Erythroblast (primary cell): ENCODE measurements at regions not wholly inside any gene's neighbourhood (a gene's known extent, or its start where the extent isn't known, plus 50 kb on each side); places are given as distances from the start of the nearest gene placed in this dataset.

Experiments
- GATA1 ChIP-seq: IDR thresholded peaks from 2 replicates; pipeline ENCODE4 v1.6.1; 2011; ENCODE audit warnings: low read depth, mild to moderate bottlenecking, control low read depth, low read length, moderate library complexity
- POLR2A ChIP-seq: IDR thresholded peaks from 2 replicates; pipeline ENCODE4 v1.6.1; 2011; ENCODE audit warnings: mild to moderate bottlenecking, low read length

DNA sequence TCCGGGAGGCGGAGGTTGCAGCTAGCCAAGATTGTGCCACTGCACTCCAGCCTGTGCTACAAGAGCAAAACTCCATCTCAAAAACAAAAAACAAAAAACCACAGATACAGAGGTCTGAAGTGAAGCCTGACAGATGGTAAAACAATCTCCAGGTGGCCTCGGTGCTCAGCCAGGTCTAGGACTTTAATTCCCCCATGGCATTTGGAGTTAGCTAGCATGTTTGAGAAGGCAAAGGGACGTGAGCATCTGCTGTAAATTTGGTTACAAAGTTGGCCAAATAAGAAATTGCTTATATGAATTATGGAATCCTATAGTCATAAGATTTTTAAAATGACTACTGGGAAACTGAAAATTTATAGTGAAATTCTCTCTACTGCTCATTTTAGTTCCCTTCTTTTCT is 98.3 kb upstream of the FMN2 start:
- TF ChIP-seq POLR2A (no peak), GATA1 (no peak)
